ENCODE measurements at regions not wholly inside any gene's neighbourhood (a gene's known extent, or its start where the extent isn't known, plus 50 kb on each side); places are given as distances from the start of the nearest gene placed in this dataset.

DNA sequence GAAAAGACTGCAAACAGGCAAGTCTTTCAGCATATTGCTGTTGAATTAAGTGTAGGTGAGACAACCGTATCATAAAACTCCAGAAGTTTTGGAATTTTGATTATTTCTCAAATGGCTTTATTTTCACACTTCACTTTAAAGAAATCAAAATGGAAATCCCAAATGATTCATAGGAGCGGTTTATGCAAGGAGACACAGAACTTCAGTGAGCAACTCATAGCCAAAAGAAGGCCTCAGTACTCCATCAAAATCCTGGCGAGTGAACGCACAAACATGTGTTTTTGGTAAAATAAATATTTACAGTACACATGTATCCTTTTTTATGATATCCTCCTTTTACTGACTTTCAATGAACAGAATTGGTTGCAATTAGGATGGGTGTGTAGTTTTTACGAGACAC, 140.4 kb upstream of the APCDD1 start:
- TF ChIP-seq, protein P1, sequence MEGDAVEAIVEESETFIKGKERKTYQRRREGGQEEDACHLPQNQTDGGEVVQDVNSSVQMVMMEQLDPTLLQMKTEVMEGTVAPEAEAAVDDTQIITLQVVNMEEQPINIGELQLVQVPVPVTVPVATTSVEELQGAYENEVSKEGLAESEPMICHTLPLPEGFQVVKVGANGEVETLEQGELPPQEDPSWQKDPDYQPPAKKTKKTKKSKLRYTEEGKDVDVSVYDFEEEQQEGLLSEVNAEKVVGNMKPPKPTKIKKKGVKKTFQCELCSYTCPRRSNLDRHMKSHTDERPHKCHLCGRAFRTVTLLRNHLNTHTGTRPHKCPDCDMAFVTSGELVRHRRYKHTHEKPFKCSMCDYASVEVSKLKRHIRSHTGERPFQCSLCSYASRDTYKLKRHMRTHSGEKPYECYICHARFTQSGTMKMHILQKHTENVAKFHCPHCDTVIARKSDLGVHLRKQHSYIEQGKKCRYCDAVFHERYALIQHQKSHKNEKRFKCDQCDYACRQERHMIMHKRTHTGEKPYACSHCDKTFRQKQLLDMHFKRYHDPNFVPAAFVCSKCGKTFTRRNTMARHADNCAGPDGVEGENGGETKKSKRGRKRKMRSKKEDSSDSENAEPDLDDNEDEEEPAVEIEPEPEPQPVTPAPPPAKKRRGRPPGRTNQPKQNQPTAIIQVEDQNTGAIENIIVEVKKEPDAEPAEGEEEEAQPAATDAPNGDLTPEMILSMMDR (IDR thresholded peaks at IDR 0.05), result no peak
- TF ChIP-seq POLR2A (IDR thresholded peaks at IDR 0.05), result no peak
- TF ChIP-seq POLR2AphosphoS5 (IDR thresholded peaks at IDR 0.05), result no peak

All from breast epithelium (tissue), 3 donors.